Tongue (tissue), 1 donor: ENCODE measurements at regions not wholly inside any gene's neighbourhood (a gene's known extent, or its start where the extent isn't known, plus 50 kb on each side); places are given as distances from the start of the nearest gene placed in this dataset.
"Not testable (repeated sequence)": the region's sequence is repeated elsewhere in the genome, so short reads cannot be mapped to it uniquely, and the experiment has no call there.

Experiments used
- DNase-seq: peaks from one replicate; pipeline ENCODE4 v3.0.0-alpha.2; 2015

- no peak for DNase-seq
Measured at GRCh38 chr2:150266931-150267330, 220.5 kb downstream of the RND3 start.

- DNase-seq = no peak
Measured at GRCh38 chr2:150264442-150264841, 223.0 kb downstream of the RND3 start.

- DNase-seq = no peak
Measured at GRCh38 chr2:150261691-150262090, 225.8 kb downstream of the RND3 start.

DNA sequence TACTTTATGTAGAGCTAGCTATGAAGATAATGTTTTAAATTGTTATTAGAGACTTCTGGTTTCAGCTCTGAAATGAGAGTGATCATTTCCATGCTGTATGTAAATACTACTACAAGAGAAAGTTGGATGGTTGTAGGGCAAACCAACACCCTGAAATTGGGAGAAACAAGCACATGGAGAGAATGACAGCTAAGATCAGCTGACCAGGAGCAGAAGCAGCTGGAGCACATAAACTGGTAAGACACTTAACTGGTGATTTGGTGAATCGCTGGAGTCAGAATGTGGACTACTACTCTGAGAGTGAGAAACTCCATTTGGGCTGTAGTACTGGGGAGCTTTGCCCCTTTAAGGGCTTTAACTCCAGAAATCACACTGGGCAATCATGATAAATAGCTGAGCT, 226.8 kb downstream of the RND3 start:
- no peak for DNase-seq

- no peak for DNase-seq
Measured at GRCh38 chr2:150259746-150260145, 227.7 kb downstream of the RND3 start.

DNA sequence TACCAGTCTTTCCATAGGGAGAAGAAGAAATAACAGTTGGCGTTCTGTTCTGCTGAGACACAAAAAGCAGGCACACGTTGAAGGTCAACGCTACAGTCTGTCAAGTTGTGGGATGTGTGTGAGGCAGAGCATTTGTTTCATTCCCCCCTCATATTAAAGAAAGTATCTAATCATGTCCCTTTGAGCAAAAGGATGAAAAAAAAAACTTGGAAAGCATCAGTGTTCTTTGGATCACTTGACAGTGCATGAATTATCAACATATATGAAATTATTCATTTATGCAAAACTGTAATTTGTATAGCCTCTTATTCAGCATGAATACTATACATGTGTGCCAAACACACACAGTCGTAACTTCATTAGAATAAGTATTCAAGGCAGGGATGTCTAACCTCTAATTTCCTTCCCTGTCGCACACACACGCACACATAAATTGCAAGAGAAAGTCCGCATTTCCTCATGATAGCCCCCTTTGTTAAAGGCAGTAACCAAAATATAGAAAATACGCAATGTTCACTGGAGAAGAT, 228.6 kb downstream of the RND3 start:
- no peak for DNase-seq

- peak; percentile 29 for DNase-seq
Measured at GRCh38 chr2:150256736-150257135, 230.7 kb downstream of the RND3 start.

DNA sequence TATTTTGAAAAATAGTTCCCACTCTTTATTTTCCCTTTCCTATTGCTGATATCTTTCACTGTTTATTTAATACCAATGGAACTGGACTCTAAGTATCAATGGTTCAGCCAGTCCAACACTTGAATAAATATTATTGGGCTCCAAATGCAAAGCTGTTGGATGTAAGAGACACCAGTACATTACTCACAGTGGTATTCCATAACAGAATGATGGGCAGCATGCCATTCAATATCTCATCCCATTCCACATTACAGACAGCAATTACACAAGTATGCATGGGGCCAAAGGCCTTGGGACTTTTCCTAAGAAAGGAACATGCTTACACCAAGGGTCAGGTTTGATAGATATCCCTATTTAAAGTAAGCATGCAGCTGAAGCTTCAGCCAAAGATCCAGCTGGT, 231.9 kb downstream of the RND3 start:
- DNase-seq = peak; percentile 60

- DNase-seq = not testable (repeated sequence)
Measured at GRCh38 chr2:150249735-150250134, 237.7 kb downstream of the RND3 start.

- DNase-seq = no peak
Measured at GRCh38 chr2:150247481-150247880, 240.0 kb downstream of the RND3 start.

DNA sequence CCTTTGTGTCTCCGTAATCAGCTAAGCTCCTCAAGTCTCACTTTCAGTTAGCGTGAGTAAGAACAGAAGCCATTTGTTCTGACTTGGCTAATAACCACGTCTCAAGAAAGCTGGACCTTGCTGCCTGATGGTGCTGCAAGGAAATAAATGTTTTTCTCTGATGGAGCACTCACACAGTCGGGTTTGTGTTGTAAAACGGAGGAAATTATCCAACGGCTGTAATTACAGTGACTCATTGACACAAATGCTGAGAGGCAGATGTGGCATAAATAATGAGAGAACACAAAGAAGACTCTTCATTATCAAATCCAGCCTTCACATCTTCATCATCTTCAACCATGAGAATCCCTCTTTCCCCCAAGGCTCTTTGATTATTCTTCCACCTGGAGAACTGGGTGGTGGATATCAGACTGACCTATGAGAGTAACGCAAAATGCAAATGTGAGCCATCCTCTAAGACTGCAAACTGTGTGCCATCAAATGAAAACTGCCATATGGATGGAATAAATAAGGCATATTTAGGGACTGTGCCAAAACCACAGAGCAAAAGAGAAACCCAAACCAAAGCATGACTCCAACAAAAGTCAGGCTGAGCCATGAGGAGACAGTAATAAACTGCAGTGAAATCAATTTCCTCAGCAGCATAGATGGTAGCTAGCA, 252.6 kb downstream of the RND3 start:
- peak; percentile 71 for DNase-seq

GRCh38 chr2:150232871-150233270, 254.6 kb downstream of the RND3 start:
- no peak for DNase-seq

GRCh38 chr2:150232321-150232720, 255.1 kb downstream of the RND3 start:
- no peak for DNase-seq

GRCh38 chr2:150230616-150231015, 256.9 kb downstream of the RND3 start:
- DNase-seq = no peak

DNA sequence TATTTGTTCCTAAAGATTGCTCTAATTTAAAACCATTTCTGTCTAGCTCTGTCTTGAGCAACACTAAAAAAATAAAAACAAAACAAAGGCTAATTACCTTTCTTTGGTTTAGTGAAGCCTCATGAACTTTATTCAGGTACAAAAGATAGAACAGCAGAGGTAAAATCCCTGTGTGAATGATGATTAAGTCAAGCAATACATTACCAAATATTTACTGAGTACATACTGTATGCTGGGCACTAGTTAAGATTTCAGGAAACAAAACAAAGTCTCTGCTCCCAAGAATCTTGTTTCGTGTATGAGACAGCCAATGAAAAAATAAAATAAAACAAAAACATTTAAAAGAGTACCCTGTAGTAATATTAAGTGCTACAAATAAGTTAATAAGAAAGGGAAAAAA, 257.5 kb downstream of the RND3 start:
- no peak for DNase-seq

DNA sequence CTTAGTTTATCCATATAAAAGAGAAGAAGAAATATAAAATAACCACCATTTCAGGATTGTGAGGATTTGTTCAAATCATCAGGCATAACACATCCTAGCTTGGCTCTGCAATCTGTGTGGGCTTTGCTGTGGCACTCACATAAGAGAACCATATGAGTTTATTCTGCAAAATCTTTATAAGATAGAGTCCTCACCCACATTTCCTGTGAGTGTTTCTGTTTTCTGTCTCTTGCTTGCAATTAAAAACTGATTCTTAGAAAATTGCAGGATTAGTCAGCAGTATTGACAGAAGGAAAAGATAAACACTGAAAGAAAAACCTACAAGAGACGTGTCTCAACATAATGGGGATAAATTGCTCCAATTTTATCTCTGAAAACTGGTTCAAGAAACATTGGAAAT, 258.5 kb downstream of the RND3 start:
- DNase-seq = no peak

GRCh38 chr2:150225030-150225429, 262.4 kb downstream of the RND3 start:
- no peak for DNase-seq

DNA sequence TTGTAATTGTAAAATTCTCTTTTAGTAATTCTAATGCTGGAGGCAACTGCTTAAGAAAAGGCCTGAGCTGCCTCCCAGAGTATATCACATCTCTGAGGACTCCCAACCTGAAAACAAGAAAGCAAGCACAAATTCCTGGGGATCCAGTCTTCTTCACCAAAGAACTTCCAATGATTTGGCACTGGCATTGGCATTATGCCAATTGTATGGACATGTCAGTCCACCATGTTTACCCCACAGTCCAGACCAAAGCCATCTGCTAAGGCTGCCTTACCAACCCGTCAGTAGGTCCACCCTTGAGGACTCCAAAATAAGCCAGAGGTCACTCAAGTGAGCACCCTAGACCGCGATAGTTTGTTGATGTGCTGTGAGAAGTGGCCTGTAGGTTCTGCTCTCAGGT, 263.1 kb downstream of the RND3 start:
- no peak for DNase-seq

GRCh38 chr2:150222942-150223341, 264.5 kb downstream of the RND3 start:
- DNase-seq = peak; percentile 50

DNA sequence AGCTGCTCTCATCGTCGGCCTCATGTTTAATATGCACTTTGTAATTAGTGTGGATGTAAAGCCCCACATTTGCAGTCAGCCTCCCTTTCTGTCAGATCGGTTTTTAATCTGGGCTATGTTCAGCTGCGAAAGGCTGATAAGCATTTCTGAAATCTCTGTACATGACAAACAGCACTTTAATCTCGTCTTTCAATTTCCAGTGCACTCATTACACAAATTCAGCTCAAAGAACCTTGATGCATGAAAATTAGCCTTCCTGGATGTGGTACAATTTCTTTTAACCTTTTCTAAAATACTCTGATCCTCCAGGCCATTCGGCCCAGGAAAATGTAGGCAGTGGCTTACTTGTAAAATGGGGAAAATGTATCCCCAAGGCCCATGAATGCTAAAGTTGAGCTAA, 265.1 kb downstream of the RND3 start:
- no peak for DNase-seq

GRCh38 chr2:150219861-150220260, 267.6 kb downstream of the RND3 start:
- DNase-seq = no peak

- no peak for DNase-seq
Measured at GRCh38 chr2:150215041-150215440, 272.4 kb downstream of the RND3 start.

DNA sequence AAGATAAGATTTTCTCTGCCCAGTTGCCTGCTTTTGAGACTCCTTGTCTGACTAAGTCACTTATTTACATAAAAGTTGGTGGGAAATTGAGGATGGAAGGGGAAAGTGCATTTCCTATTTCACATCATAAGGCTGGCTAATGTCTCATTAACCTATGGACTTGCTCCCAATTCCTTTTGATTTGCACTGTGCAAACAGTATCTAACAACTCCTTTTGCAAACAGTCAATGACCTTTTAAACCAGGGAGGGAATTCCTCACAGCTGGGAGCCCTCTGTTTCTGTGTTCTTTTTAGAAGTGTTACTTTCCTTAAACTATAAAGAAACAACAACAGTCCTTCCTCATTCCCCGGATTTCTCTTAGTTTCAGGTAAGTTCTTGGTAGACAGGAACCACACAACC, 272.8 kb downstream of the RND3 start:
- no peak for DNase-seq

GRCh38 chr2:150212722-150213171, 274.7 kb downstream of the RND3 start:
- peak; percentile 90 for DNase-seq
